ENCODE measurements at regions not wholly inside any gene's neighbourhood (a gene's known extent, or its start where the extent isn't known, plus 50 kb on each side); places are given as distances from the start of the nearest gene placed in this dataset.

DNA sequence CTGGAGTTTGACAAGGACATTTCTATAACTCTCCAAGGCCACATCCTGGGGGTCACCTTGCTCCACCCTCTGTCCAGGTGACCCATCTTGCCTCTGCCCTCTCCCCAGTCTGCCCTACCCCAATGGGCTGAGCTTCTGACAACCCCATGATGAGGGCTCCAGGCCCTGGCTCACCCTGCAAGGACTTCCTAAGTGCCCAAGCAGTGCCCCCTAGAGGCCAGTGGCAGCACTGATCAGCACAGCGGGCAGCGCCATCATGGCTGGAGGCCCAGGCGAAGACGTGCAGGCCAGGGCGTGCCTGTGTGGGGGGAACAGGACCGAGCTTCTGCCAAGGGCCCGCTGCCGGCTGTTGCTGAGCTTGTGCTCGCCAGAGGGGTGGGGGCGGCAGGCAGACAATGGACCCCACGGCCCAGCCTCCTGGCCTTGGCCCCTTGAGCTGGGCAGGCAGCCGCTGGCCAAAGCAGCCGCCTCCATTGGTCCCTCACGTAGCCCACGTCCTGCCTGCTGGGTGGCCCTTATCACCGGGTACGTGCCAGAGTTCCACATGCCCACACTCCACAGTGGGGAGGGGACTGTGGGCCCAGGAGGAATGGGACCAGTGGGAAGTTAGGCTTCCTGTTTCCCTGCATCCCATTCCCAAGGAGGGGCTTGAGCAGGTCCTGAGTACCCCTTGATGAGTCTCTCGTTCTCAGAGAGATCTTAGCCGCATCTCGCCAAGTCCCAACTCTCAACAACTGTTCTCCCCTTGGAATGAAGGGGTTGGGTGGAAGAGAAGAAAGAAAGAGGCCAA is 64.3 kb downstream of the MRPL14 start:
- DNase-seq: no peak

DNA sequence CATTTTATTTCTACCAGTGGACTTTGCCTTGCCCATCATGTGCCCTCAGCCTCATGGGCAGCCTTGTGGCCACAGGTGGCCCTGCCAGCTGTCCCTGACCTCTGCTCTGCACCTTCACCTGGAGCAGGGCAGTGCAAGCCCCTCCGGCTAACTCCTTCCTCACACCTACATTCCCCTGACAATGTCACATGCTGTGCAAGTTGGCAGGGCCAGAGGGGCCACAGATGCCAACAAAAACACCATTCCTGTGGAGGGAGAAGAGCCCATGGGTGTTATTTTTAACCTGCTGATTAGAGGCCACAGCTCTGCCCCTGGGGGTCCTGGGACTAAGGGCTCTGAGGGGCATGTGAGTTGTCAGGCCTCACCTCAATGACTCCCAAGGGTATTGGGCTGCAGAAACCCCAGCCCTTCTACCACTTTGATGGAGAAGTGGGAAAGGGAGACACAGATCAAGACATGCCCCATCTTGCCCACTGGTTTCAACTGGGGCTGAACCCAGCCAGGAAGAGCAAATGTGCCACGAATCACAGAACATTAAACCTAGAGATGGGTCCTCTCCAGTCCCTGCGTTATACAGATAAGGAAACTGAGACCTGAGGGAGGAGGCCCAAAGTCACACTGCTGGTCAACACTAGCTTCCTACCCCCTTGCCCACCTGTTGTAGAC is 65.0 kb downstream of the MRPL14 start:
- DNase-seq: no peak

DNA sequence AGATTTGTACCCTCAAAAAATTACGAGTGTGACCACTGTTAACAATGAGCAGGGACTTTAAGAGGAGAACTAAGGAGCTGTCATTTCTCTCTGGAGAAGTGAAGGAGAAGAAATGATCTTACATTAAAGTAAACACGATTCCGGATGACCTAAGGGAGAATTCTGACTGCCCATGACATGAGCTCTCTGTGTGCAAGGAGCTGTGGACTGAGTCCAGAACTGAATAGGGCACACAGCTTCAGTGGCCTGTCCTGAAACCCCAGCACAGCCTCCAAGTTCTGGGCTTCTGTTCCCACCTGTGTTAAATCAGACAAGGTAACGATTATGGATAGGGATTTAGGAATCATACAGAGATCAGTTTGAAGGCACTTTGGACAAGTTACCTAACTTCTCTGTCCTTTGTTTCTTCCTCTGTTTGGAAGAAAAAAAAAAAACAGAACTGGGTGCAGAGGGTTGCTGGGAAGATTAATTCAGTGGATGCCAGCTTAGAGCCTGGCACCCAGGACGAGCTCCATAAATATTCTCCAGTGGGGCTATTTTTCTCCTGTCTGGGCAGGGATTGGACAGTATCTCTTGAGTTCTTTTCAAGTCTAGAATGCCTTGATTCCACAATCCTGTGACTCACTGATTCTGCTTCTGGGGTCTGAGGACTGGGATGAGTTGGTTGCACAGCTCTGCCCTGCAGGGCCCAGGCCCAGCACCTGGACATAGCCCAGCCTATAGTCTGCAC is 65.7 kb downstream of the MRPL14 start:
- no peak for DNase-seq

DNA sequence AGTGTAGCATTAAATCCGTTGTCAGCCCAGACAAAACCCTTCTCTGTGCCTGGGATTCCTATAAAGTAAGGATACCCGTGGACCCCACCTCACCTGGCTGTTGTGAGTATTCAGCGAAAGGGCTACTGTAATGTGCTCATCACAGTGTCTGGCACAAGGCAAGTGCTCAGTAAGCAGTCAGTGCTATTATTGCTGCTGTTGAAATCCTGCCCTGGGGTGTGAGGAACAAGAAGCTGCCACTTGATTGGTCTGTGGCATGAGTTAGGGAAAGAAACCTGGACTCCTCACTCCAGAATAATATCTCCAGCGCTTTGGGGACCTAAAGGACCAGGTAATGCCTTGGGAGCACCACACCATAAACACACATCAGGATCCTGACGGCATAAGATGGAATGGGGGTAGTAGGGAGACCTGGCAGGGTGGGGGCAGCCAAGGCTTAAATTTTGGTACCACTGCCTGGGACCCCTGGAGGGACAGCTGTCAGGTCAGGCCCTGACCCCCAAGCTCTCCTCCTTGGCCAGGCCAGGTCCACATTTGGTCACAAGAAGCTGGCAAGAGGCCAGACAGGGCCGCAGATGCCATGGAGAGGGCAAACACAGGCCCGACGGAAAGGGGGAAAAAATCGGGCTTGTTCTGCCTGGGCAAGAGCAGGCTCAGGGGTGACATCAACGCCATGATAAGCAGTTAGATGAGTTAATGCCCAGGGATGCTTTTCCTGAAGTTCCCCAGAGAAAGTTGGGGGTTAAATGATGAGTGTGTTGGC is 66.5 kb downstream of the MRPL14 start:
- DNase-seq: no peak

DNA sequence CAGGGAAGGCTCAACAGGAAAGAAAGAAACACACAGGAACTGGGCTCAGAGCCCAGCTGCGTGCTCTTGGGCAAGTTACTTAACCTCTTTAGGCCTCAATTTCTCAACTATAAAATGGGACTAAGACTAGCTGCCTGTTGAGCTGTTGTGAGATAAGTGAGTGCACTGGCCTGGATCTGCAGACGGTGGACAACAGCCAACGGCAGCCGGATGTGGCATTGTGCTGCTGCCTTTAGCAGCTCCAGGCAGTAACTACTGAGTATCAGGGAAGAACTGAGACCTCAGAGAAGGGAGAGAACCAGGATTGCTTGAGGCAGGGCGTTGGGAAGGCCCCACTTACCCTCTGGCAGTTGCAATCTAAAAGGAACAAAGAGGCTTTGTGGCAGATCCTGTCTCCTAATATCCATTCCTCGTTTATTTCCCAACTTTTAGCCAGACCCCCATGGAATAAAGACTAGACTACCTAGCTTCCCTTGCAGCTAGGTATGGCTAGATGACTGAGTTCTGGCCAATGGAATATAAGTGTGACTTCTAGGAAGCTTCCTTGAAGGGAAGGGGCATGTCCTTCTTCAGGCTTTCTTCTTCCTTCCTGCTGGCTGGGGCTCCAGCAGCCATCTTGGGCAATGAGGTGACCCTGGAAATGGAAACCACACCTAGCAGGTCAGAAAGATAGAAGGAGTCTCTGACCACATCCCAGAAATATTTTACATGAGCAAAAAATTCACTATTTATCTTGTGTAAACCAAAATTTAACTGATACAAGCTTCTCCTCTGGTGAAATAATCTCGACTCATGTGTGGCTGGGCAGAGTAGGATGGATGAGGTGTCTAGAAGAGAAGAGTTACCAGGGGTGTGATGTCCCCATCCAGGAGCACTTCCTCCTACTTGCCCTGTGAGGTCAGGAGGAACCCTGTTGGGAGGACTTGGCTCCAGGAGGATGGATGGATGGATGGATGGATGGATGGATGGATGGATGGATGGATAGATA is 67.6 kb downstream of the MRPL14 start:
- no peak for DNase-seq

DNA sequence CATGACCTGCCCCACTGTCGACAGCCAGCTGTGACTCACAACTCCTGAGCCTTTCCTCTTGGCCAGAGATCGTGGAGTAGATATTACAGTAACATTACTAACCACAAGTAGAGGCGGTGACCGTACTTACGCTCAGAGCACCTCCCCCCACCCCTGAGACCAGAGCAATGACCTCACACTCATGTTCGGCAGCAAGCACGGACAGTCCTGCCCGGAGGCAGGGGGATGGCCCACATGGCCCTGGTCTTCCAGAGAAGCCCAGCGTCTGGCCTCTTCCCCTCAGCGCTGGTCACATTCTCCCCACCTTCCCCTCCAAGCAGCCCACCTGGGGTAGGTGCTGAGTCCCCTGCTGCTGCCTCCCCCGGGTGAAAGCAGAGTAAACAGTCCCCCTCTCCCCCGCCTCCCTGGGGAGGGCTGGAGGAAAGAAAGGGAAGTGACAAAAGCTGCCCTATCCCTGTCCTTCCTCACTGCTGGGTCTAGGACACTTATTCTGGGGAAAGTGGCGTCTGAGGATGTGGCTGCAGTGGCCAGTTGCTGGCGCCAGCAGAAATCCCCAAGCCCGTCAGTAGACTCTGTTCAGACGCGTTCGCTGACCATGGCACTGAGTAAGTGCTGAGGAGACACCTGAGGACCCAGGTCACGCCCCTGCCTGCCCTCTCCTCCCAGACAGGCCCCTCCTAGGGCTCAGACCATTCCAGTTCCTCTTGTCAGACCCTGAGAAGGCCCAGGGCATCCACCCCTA is 68.5 kb downstream of the MRPL14 start:
- no peak for DNase-seq

DNA sequence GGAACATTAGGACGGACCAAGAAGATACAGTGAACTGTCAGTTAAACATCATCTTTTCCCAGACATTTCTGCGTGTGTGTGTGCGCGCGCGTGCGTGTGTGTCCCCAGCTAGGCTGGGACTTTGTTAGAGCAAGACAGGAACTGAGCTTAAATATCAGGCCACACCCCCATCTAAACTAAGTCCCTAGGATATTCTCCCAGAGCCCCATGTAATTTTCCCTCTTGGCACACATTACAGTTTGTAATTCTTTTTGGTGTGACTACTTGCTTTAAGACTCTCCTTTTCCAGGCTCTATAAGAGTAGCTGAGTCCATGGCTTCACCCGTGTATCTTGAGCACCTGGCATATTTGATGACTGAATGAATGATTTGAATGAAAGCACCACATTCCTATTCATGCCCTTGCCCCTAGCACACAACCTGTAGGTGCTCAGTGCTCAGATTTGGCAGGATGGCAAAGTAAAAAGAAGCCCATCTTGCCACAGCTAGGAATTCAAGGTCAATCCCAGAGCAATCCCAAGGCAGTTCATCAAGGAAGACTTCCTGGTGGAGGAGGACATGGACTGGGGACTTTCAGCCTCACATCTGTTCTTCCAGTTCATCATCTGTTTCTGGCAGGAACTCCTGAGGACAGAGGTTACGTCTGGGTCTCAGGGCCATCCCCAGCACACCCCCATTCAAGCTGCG is 69.2 kb downstream of the MRPL14 start:
- no peak for DNase-seq

DNA sequence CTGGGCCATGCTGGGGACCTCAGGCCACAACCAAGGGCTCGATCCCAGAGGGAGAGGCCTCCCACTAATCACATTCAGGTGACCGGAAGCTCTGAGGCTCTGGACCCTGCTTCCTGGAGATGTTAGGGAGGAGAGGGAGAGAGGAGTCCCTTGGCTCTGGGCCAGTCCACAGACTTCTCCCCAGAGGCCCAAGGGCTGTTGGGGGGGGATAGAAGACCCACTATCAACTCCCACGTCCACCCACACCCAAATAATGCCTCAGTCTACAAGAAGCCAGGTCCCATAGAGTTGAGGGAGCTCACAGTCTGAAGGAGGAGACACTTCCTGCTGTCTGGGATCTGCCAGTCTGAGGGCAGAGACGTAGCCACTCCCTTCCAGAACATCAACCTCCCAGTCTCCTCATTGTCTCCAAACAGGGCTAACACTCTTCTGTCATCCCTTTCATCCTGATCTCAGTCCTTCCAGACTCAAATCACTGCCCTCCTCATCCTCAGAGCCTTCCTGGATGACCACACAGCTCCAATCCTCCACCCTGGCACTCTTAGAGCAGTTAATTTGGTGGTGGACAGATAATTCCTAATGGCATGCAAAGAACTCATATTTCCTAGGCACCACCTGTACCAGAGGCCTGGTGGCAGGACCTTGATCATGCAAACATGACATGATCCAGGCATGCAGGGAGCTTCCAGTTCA is 69.9 kb downstream of the MRPL14 start:
- DNase-seq: no peak

DNA sequence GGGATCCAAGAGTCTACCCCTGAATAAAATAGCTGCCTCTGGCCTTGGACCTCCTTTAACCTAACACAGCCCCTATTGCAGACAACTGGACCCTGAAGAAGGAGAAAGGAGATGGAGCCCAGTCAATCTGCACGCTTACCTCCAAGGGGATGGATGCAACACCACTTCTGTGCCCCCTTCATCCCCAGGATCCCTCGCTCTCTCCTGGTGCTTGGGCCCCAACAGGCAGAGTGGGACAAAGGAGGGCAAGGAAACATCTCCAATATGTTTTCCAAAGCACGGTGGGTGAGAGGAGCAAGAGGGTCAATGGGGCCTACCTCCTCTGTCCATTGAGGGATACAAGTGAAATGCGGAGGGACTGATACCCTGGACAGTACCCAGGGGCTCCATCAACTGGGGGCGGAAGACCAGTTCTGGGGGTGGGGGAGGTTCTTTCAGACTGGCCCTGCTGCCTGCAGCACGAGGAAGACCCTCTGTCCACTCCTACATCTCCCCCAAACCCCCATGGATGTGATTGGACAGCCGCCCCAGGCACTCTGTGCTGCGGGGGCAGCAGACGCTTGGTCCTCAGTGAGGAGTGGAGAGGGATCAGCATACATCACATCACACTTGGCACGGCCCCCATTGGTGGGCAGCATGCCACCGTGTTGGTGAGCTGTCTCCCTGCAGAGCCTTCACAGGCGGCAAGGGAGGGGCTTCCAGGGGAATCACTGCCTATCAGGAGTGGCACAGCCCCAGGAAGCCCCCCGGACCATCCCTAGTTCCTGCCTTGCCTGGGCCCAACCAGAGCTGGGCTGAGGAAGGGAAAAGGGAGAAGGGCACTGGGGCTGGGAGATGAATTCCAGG is 70.6 kb downstream of the MRPL14 start:
- DNase-seq: no peak

DNA sequence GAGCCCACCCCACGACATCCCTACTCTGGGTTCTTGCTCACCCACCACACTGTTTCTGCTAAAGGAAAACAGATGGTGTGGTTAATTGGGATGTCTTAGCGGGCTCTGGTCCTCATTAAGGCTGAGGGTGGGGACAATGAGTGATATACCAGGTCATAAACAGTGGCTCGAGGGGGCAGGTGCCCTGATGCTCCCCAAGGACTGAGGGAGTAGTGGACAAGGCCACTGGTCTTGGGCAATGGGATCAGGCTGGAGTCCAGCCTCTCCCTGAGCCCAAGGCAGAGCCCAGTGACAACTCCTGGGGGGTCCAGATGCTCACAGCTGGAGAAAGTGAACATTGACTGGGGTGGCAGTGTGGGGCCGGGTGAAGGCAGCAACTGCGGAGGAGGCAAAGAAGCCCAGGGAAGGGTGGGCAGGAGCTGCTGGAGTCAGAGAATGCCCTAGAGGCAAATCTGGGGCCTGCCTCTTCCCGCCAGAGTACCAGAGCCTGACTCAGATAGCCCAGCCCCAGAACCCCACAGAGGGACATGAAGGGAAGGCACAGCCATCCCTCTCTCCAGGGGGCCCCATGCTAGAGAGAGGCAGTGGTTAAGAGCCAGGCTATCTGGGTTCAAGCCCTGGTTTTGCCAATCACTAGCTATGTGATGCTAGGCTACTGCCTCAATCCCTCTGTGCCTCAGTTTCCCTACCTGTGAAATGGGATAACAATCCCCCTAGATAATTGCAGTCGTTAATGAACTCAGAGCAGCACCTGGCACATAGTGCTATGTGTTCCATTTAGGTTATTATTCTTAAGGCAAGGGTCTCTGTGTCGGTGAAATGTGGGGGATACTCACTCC is 72.3 kb downstream of the MRPL14 start:
- no peak for DNase-seq

DNA sequence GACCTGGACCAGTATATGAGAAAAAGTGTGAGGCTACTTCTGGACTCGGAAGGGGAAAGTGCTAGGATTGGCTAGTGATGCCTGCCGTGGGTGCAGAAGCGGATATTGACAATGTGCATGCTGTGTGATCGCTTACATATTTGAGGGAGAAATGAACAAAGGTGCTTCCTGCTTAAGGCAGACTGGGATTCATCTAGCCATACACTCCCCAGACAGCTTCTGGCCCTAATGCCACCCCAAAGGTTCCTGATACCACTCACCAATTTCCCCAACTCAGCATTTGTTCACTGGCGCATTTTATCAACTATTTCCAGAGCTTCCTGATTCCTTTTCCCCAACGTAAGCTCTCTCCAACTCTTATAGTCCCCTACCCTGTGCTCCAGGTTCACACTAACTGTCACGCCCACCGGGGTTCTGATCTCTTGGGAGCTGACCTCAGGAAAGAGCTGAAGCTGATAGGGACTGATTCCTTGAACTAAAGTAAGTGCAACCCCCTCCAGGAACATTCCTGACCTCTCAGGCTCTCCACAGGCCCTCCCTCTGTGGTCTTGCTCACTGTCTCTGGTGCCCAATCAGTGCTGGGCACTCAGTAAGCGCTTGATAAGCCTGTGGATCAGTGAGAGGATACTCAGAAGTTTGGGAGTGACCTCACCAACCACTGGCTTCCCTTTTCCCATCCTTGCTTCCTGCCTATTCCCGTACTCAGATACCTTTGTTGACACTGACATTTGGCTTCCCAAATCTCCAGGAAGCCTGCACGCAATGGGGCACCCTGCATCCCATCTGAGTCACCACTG is 73.3 kb downstream of the MRPL14 start:
- no peak for DNase-seq

DNA sequence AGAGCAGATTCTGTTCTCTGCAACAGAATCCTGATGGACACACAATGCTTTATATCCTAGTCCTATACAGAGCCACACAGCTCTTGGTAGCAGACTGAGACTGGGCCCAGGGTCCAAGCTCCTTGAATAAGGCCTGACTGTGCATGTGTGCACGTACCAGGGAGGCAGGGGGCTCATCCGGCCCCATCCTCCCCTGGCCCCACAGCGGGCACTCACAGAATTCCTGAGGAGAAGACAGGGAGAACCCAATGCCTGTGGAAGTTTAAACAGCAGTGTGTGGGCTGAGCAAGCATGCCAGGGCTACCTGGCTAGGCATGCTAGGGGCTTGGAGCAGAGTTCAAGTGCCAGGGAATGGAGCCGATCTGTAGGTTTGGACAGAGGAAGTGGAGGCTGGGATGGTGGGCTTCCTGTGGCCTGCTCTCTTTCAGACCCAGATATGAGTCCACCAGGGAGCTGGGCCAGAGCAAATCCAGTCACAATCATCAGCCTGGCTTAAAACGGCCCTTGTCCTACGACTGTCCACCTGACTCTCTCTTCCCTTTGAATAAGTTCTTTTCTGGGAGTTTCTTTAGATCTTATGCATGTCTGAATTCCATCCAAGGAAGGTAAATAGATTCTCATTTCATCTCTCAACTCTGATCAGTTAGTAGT is 74.0 kb downstream of the MRPL14 start:
- no peak for DNase-seq

DNA sequence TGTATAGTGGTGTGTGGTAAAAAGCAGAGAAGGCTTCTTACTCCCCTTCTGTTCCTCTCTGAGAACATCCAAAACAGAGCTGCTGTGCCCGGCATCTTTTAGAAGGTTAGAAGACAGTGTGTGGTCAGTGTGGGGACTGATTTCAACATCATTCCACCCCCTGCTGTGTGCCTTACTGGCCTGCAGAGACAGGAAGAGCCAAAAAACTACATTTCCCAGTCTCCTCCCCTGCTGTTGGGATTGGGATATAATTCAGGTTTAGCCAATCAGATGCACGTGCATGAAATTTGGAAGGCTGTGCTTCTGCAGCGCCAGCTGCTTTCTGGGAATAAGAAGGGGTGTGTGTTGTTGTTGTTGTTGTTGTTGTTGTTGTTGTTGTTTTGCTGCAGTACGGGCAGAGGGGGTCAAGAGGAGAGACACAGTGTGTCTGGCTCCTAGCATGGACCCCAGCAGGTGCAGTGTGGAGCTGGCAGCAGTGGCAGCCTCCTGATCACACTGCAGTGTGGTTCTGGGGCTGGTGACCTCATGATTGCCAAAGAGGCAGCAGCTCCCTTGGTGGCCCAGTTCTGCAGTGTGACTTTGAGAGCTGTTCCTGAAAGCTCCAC is 74.7 kb downstream of the MRPL14 start:
- DNase-seq: no peak

DNA sequence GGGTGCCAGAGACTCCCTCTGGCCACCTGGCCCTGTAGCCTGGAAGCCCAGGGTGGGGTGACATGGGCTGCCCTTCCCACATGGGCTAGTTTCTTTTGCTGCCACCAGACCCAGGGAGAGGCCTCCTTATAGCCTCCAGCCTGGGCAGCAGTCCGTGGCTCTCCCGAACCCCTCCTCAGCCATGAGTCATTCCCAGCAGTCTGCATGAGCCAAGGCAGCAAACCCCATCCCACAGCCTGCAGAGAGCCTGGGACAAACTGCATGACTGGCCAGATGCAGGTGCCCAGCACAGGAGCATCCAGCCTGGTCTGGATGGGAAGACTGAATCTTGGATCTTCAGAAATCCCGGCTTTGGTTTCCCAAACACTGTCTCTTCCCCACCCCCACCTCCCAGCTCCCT is 75.7 kb downstream of the MRPL14 start:
- DNase-seq: no peak

DNA sequence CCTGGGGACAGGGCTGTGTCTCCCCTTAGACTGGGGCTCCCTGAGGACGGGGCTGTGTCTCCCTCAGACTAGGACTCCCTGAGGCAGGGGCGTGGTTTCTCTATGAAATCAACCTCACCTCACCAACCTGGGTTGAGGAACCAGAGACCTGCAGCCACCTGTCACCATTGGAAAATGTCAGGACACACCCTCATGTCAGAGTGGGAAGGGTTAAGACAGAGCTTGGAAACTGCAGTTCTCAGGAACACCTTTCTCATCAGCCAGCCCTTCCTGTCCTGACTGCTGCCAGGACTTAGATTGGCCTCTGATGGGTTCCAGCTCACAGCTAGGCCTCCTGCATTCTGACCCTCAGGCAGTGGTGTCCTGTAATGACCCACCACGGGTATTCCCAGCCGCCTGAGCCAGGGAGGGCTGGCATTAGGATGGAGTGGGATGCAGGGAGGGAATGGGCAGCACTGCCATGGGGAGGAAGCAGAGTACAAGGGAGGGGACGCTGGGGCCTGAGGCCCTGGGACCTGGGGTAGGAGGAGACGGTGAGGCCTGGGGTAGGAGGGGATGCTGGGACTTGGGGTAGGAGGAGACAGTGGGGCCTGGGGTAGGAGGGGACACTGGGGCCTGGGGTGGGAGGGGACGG is 76.3 kb downstream of the MRPL14 start:
- DNase-seq: no peak
